ENCODE measurements at regions not wholly inside any gene's neighbourhood (a gene's known extent, or its start where the extent isn't known, plus 50 kb on each side); places are given as distances from the start of the nearest gene placed in this dataset.

- DNase-seq, result no peak
These were observed 107.7 kb upstream of the CAND1 start for GRCh38 chr12:67161322-67161918.

GRCh38 chr12:67173258-67173657 lies 95.9 kb upstream of the CAND1 start:
- DNase-seq, result no peak

- DNase-seq, result no peak
These were observed 86.6 kb upstream of the CAND1 start for GRCh38 chr12:67182551-67182950.

GRCh38 chr12:67193704-67194103 lies 75.5 kb upstream of the CAND1 start:
- no peak for DNase-seq

GRCh38 chr12:67200386-67200785 lies 68.8 kb upstream of the CAND1 start:
- no peak for DNase-seq

- DNase-seq, result no peak
These were observed 67.0 kb upstream of the CAND1 start for GRCh38 chr12:67202011-67202677.

GRCh38 chr12:67202678-67203012 lies 66.5 kb upstream of the CAND1 start:
- DNase-seq, result no peak

- no peak for DNase-seq
These were observed 60.7 kb upstream of the CAND1 start for GRCh38 chr12:67208281-67209067.

GRCh38 chr12:67211029-67211428 lies 58.1 kb upstream of the CAND1 start:
- DNase-seq, result no peak

- no peak for DNase-seq
These were observed 57.7 kb upstream of the CAND1 start for GRCh38 chr12:67211494-67211893.

- DNase-seq, result no peak
These were observed 51.5 kb upstream of the CAND1 start for GRCh38 chr12:67217647-67218046.
